ENCODE measurements at regions not wholly inside any gene's neighbourhood (a gene's known extent, or its start where the extent isn't known, plus 50 kb on each side); places are given as distances from the start of the nearest gene placed in this dataset.

DNA sequence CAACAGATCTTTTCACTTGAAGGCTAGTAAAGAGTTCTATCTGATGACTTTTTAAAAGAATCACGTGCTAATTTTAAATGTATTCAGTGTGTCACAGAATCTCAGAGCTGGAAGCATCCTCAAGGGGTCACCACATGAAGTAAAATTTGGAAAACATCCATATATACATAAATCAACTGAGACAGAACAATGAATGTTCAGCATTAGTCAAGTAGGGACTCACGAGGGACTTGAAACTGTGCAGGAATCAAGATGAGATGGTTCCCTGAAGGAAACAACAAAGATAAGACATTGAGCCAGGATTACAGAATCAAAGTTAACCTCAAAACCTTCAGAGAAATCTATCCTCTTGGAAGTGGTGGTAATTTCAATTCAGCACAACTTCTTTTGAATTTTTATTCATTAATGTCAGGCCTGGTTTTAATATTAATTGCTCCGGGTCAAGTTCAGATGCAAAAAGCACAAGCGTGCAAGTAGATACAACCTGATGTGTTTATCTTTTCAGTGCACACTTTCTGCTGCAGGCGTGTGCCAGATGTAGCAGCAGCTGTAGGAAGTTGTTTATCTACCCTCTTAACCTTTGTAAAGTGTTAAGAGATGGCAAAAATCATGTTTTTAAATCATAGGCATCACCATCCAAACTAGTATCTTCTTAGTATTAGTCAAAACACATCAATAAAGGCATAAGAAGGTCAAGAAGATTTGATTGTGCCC lies 87.7 kb upstream of the SRD5A3 start:
- TF ChIP-seq, protein P1, sequence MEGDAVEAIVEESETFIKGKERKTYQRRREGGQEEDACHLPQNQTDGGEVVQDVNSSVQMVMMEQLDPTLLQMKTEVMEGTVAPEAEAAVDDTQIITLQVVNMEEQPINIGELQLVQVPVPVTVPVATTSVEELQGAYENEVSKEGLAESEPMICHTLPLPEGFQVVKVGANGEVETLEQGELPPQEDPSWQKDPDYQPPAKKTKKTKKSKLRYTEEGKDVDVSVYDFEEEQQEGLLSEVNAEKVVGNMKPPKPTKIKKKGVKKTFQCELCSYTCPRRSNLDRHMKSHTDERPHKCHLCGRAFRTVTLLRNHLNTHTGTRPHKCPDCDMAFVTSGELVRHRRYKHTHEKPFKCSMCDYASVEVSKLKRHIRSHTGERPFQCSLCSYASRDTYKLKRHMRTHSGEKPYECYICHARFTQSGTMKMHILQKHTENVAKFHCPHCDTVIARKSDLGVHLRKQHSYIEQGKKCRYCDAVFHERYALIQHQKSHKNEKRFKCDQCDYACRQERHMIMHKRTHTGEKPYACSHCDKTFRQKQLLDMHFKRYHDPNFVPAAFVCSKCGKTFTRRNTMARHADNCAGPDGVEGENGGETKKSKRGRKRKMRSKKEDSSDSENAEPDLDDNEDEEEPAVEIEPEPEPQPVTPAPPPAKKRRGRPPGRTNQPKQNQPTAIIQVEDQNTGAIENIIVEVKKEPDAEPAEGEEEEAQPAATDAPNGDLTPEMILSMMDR (IDR thresholded peaks at IDR 0.05), result no peak

DNA sequence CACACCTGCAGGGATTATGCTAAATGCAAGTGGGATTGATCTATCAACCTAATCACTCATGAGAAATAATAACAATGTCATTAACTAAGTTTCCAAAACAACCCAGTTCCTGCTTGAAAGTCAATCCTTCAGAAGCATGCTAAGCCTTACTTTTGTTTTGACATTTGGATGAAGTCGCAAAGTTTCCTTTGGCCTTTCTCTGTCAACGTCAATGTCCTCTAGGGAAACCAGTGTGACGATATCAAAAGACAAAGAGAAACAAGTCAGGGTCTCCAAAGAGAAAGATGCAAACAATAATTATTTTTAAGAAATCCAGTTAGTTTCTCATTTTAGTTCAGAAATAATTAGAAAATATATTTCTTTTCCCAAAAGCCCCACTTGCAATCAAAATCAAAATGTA lies 86.7 kb upstream of the SRD5A3 start:
- H3K4me3 ChIP-seq, result no peak overlapping the region
- TF ChIP-seq, protein P1 (IDR thresholded peaks at IDR 0.05), result no peak
- no peak for DNase-seq (ENCODE audit: low spot score)
- no peak overlapping the region for H3K27ac ChIP-seq

More for the DNA sequence above, 87.7 kb upstream of the SRD5A3 start:
- DNase-seq (ENCODE audit: low spot score), result no peak
- Histone ChIP-seq H3K4me3 (no peak overlapping the region), H3K27ac (no peak overlapping the region)

DNA sequence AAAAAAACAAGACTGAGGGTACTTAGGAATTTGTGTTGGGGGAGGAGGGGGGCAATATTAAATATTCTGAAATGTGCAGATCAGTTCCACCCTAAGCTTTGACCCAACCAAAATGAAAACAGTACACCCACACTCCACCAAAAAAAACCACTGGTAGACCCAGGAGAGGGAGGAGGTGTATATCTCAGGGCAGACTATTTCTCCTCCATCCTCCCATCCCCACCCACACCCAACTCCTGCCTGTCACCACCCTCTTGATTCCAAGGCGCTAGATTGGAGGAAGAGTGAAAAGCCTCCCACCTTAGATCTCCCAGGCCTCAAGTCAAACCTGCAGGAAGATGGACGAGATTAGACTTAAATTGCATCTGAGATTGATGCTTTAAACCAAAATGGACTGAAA lies 76.6 kb upstream of the SRD5A3 start:
- DNase-seq (ENCODE audit: low spot score), result no peak
- H3K27ac ChIP-seq, result no peak overlapping the region
- H3K4me3 ChIP-seq, result no peak overlapping the region
- TF ChIP-seq, protein P1 (IDR thresholded peaks at IDR 0.05), result no peak

DNA sequence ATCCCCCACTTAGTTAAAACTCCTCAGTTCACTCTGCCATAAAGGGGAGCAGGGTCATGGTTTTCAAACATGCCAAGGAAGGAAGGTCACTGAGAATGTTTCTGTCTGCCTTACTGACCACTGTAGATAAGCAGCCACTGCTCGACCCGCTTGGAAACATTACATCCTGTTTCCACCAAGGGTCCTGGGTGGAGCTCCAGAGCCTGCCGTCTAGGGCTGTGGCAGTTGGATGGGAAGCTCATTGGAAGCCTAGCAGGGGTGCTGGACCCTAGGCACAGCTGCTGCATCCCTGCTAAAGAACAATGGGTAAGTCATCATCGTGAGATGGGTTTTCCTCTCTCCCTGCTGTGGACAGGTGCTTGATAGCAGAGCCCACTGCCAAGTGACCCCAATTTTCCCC lies 76.0 kb upstream of the SRD5A3 start:
- TF ChIP-seq, protein P1 (IDR thresholded peaks at IDR 0.05), result no peak
- Histone ChIP-seq H3K4me3 (no peak overlapping the region), H3K27ac (no peak overlapping the region)
- DNase-seq (ENCODE audit: low spot score), result no peak

DNA sequence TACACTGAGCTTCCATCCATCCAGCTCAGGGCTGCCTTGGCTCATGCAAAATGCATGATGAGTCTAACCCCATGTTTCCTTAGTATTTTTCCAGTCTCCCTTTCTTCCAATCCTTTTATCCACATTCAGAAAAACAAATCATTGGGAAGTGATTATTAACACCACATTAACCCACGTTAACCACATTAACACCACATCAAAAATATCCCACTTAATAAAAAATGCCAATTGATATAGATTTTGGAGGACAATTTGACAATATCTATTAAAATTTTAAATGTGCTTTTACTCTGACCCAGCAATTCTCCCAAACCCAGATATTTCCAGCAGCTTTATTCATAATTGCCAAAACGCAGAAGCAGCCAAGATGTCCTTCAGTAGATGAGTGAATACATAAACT lies 75.6 kb upstream of the SRD5A3 start:
- TF ChIP-seq, protein P1 (IDR thresholded peaks at IDR 0.05), result no peak
- no peak for DNase-seq (ENCODE audit: low spot score)
- Histone ChIP-seq H3K27ac (no peak overlapping the region), H3K4me3 (no peak overlapping the region)

DNA sequence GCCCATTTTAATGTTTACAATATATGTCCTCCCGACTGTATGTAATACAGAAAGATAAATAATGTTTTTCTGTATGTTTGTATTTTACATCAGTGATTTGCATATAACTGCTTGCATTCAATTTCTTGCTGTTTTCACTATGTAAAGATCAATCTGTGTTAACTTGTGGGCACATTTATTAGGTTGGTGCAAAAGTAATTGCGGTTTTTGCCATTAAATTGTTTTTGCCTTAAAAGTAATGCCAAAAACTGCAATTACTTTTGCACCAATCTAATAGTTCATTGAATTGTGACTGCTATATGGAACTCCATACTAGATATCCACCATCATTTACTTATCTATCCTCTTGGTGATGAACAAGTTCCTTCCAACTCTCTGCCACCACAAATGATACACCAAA lies 73.9 kb upstream of the SRD5A3 start:
- H3K27ac ChIP-seq, result no peak overlapping the region
- TF ChIP-seq, protein P1 (IDR thresholded peaks at IDR 0.05), result no peak
- no peak for DNase-seq (ENCODE audit: low spot score)
- no peak overlapping the region for H3K4me3 ChIP-seq

DNA sequence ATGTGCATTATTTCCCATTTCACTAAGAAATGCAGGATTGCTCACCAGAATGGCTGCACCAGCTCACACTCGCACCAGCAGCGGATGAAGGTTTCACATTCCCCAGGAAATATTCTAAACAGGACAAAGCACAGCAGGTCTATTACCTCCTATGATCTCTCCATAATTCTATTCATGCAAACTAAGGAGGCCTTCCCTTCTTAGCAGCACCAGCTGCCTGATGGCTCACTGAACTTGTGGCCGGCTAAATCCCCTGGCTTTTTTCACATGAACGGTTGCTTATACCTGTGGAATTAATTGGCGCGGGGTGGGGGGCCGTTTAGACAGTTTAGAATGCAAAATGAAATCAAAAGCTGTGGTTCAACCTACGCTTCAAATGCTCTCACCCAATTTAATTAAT lies 73.5 kb upstream of the SRD5A3 start:
- Histone ChIP-seq H3K27ac (no peak overlapping the region), H3K4me3 (no peak overlapping the region)
- TF ChIP-seq, protein P1 (IDR thresholded peaks at IDR 0.05), result no peak
- no peak for DNase-seq (ENCODE audit: low spot score)

All from coronary artery (tissue), 2 donors.